H1 (cell line): ENCODE measurements at regions not wholly inside any gene's neighbourhood (a gene's known extent, or its start where the extent isn't known, plus 50 kb on each side); places are given as distances from the start of the nearest gene placed in this dataset.

ENCODE experiments used
- CTCF ChIA-PET: fragments of 300-600 bp; sonication (Branson Sonifier 250); formaldehyde crosslinking; loops from one replicate; lab custom pipeline; 2021; ENCODE audit not compliant: partially characterized antibody; lab: Charles Lee
- POLR2A ChIA-PET: fragments of 300-600 bp; sonication (Branson Sonifier 250); formaldehyde crosslinking; loops from one replicate; lab custom pipeline; 2021; ENCODE audit warnings: inconsistent platforms; ENCODE audit not compliant: partially characterized antibody; lab: Charles Lee
- DNase-seq, 2 experiments: peaks; one replicate each; pipeline versions ENCODE4 v3.0.0 to v3.0.0-alpha.2; 2010 to 2022; ENCODE audit warnings: low spot score in 2 of 2, low read depth in 1 of 2, mixed read lengths in 1 of 2
- FAIRE-seq: peaks from 2 replicates; lab custom pipeline; 2011; peaks lifted over from hg19 to GRCh38; lab: Jason Lieb, UNC
- H2AFZ ChIP-seq: 2 replicates; pipeline ENCODE4 v1.8.1; 2012; ENCODE audit warnings: low read length, inconsistent platforms
- H2AK5ac ChIP-seq: 2 replicates; pipeline ENCODE4 v1.6.1; 2013; ENCODE audit warnings: low read depth, low read length
- H2BK120ac ChIP-seq: replicated peaks from 2 replicates; pipeline ENCODE3; 2013; ENCODE audit warnings: low read depth, low read length, inconsistent platforms
- H2BK12ac ChIP-seq: 2 replicates; pipeline ENCODE4 v1.6.1; 2013; ENCODE audit warnings: low read depth, low read length
- H2BK15ac ChIP-seq: 2 replicates; pipeline ENCODE4 v1.6.1; 2013; ENCODE audit warnings: low read length
- H2BK20ac ChIP-seq: 2 replicates; pipeline ENCODE4 v1.6.1; 2013; ENCODE audit warnings: low read length
- H2BK5ac ChIP-seq: 2 replicates; pipeline ENCODE4 v1.6.1; 2013; ENCODE audit warnings: low read depth, low read length
- H3K14ac ChIP-seq: 2 replicates; pipeline ENCODE4 v1.6.1; 2013; ENCODE audit warnings: inconsistent platforms; ENCODE audit not compliant: insufficient read length
- H3K18ac ChIP-seq: 2 replicates; pipeline ENCODE4 v1.6.1; 2013; ENCODE audit warnings: low read length; ENCODE audit errors: extremely low read depth
- H3K23ac ChIP-seq: 2 replicates; pipeline ENCODE4 v1.6.1; 2013; ENCODE audit warnings: inconsistent platforms; ENCODE audit not compliant: insufficient read length
- H3K23me2 ChIP-seq: 2 replicates; pipeline ENCODE4 v1.6.1; 2013; ENCODE audit warnings: low read depth, low read length
- H3K27ac ChIP-seq: 2 replicates; pipeline ENCODE4 v1.6.1; 2011; ENCODE audit warnings: low read depth, low read length, inconsistent platforms
- H3K27me3 ChIP-seq, 4 experiments: replicated peaks in 1 of 4; 1 replicate in 1 of 4; 2 replicates in 3 of 4; pipeline versions ENCODE4 v1.6.1 to v1.8.1; 2011 to 2013; ENCODE audit warnings: low read length in 3 of 4, mild to moderate bottlenecking in 3 of 4, inconsistent platforms in 2 of 4, mixed read lengths in 2 of 4, moderate library complexity in 1 of 4; ENCODE audit not compliant: control insufficient read depth in 3 of 4, insufficient read depth in 3 of 4; ENCODE audit errors: extremely low read depth in 1 of 4
- H3K36me3 ChIP-seq, 4 experiments: 2 replicates each; pipeline versions ENCODE4 v1.6.1 to v1.8.1; 2011 to 2013; ENCODE audit warnings: mild to moderate bottlenecking in 4 of 4, low read length in 3 of 4, moderate library complexity in 2 of 4, control low read depth in 1 of 4, inconsistent platforms in 1 of 4; ENCODE audit not compliant: insufficient read depth in 4 of 4, control insufficient read depth in 2 of 4
- H3K4ac ChIP-seq: replicated peaks from 2 replicates; pipeline ENCODE3; 2013; ENCODE audit warnings: low read length, low read depth, mixed read lengths, inconsistent platforms; ENCODE audit not compliant: insufficient read length
- H3K4me1 ChIP-seq, 4 experiments: replicated peaks in 1 of 4; 1 replicate in 1 of 4; 2 replicates in 3 of 4; pipeline versions ENCODE4 v1.6.1 to v1.8.1; 2011 to 2013; ENCODE audit warnings: low read length in 3 of 4, inconsistent platforms in 2 of 4, mixed read lengths in 1 of 4; ENCODE audit not compliant: insufficient read depth in 4 of 4, control insufficient read depth in 3 of 4
- H3K4me2 ChIP-seq, 2 experiments: 2 replicates each; pipeline versions ENCODE4 v1.6.1 to v1.8.1; 2011 to 2013; ENCODE audit warnings: low read depth in 2 of 2, low read length in 2 of 2, control low read depth in 1 of 2, inconsistent platforms in 1 of 2, mild to moderate bottlenecking in 1 of 2; ENCODE audit not compliant: insufficient read depth in 1 of 2
- H3K4me3 ChIP-seq, 4 experiments: fragments of 200-600, 300-600 bp in 1 of 4; sonication (generic), shearing (Covaris generic), sonication (Bioruptor Twin) in 1 of 4; 2 replicates each; pipeline versions ENCODE4 v1.5.1 to v1.8.1; 2011 to 2016; ENCODE audit warnings: low read length in 4 of 4, low read depth in 3 of 4, control low read depth in 2 of 4, inconsistent platforms in 2 of 4, mild to moderate bottlenecking in 2 of 4, mixed read lengths in 1 of 4, moderate library complexity in 1 of 4; ENCODE audit not compliant: insufficient read depth in 2 of 4; ENCODE audit errors: extremely low read depth in 1 of 4
- H3K56ac ChIP-seq: replicated peaks from 2 replicates; pipeline ENCODE3; 2013; ENCODE audit warnings: low read depth, mild to moderate bottlenecking, mixed read lengths, low read length, inconsistent platforms; ENCODE audit not compliant: insufficient read length
- H3K79me1 ChIP-seq: 2 replicates; pipeline ENCODE4 v1.6.1; 2013; ENCODE audit warnings: low read depth, low read length, control low read depth
- H3K79me2 ChIP-seq, 2 experiments: 2 replicates each; pipeline versions ENCODE4 v1.6.1 to v1.8.1; 2012 to 2013; ENCODE audit warnings: low read length in 2 of 2, mild to moderate bottlenecking in 2 of 2, inconsistent platforms in 1 of 2; ENCODE audit not compliant: insufficient read depth in 2 of 2, control insufficient read depth in 1 of 2
- H3K9ac ChIP-seq, 4 experiments: replicated peaks in 1 of 4; 1 replicate in 1 of 4; 2 replicates in 3 of 4; pipeline versions ENCODE4 v1.6.1 to v1.8.1; 2011 to 2013; ENCODE audit warnings: low read depth in 3 of 4, low read length in 3 of 4, control low read depth in 2 of 4, mild to moderate bottlenecking in 2 of 4, moderate library complexity in 2 of 4, inconsistent platforms in 1 of 4; ENCODE audit errors: extremely low read depth in 1 of 4
- H3K9me3 ChIP-seq, 2 experiments: 2 replicates each; pipeline versions ENCODE4 v1.6.1 to v1.8.1; 2012 to 2013; ENCODE audit warnings: mild to moderate bottlenecking in 2 of 2, moderate library complexity in 2 of 2, control low read depth in 1 of 2, inconsistent platforms in 1 of 2, low read depth in 1 of 2, low read length in 1 of 2, mixed read lengths in 1 of 2; ENCODE audit not compliant: insufficient read depth in 2 of 2
- H4K20me1 ChIP-seq, 2 experiments: replicated peaks in 1 of 2; 2 replicates each; pipeline versions ENCODE3 to v1.8.1; 2011 to 2013; ENCODE audit warnings: inconsistent platforms in 2 of 2, low read length in 2 of 2, mild to moderate bottlenecking in 1 of 2; ENCODE audit not compliant: insufficient read depth in 2 of 2, control insufficient read depth in 1 of 2
- H4K5ac ChIP-seq: 2 replicates; pipeline ENCODE4 v1.6.1; 2013; ENCODE audit warnings: low read length, low read depth, mixed read lengths, inconsistent platforms; ENCODE audit not compliant: insufficient read length
- H4K8ac ChIP-seq: 2 replicates; pipeline ENCODE4 v1.8.0; 2013; ENCODE audit warnings: mild to moderate bottlenecking, moderate library complexity, low read length, inconsistent platforms; ENCODE audit not compliant: insufficient read depth; ENCODE audit errors: extremely low read depth
- H4K91ac ChIP-seq: replicated peaks from 2 replicates; pipeline ENCODE3; 2013; ENCODE audit warnings: low read length, mixed read lengths, inconsistent platforms; ENCODE audit not compliant: insufficient read length
- ASH2L ChIP-seq: fragments of 200-600, 300-600 bp; sonication (generic); IDR thresholded peaks from one replicate; pipeline ENCODE4 v1.7.1; 2017; ENCODE audit warnings: low read length
- BACH1 ChIP-seq: IDR thresholded peaks from 2 replicates; pipeline ENCODE4 v1.6.1; 2012; ENCODE audit warnings: low read length, improper control_type of control experiment
- CREB1 ChIP-seq: IDR thresholded peaks from 2 replicates; pipeline ENCODE4 v1.6.1; 2012; ENCODE audit warnings: inconsistent platforms
- E2F6 ChIP-seq: IDR thresholded peaks from 2 replicates; pipeline ENCODE4 v1.6.1; 2012; ENCODE audit warnings: inconsistent platforms
- POLR2AphosphoS5 ChIP-seq: IDR thresholded peaks from 2 replicates; pipeline ENCODE4 v1.6.1; 2011; ENCODE audit warnings: low read depth, low read length
- RAD21 ChIP-seq, 2 experiments: IDR thresholded peaks in 1 of 2; conservative IDR thresholded peaks in 1 of 2; 2 replicates each; pipeline ENCODE4 v1.6.1; 2011; ENCODE audit warnings: low read depth in 2 of 2, low read length in 2 of 2, improper control_type of control experiment in 1 of 2, inconsistent platforms in 1 of 2, mild to moderate bottlenecking in 1 of 2, moderate library complexity in 1 of 2
- RFX5 ChIP-seq: IDR thresholded peaks from 2 replicates; pipeline ENCODE4 v1.6.1; 2011; ENCODE audit warnings: low read depth, low read length, improper control_type of control experiment, borderline replicate concordance
- SP1 ChIP-seq: IDR thresholded peaks from 2 replicates; pipeline ENCODE4 v1.6.1; 2011; ENCODE audit warnings: low read depth, low read length
- SP4 ChIP-seq: IDR thresholded peaks from 2 replicates; pipeline ENCODE4 v1.6.1; 2012; ENCODE audit warnings: low read length, inconsistent platforms
- TAF1 ChIP-seq: IDR thresholded peaks from 2 replicates; pipeline ENCODE4 v1.6.1; 2011; ENCODE audit warnings: mild to moderate bottlenecking, low read depth, low read length
- YY1 ChIP-seq: IDR thresholded peaks from 2 replicates; pipeline ENCODE4 v1.6.1; 2011; ENCODE audit warnings: low read depth, mild to moderate bottlenecking, low read length
- WGBS, 2 experiments: shearing (Covaris generic) in 1 of 2; methylation state at CpG; one replicate each; pipeline versions ENCODE4 v1.1.6 to v1.1.7; 2013 to 2015; ENCODE audit warnings: low lambda C conversion rate in 2 of 2, mixed read lengths in 2 of 2, inconsistent platforms in 1 of 2, low coverage in 1 of 2, missing lambda C conversion rate in 1 of 2; ENCODE audit not compliant: insufficient replicate concordance in 2 of 2, insufficient coverage in 1 of 2, insufficient read length in 1 of 2; ENCODE audit errors: extremely low coverage in 1 of 2, missing lambda C conversion rate in 1 of 2; 5-methylcytosine and 5-hydroxymethylcytosine counted together

DNA sequence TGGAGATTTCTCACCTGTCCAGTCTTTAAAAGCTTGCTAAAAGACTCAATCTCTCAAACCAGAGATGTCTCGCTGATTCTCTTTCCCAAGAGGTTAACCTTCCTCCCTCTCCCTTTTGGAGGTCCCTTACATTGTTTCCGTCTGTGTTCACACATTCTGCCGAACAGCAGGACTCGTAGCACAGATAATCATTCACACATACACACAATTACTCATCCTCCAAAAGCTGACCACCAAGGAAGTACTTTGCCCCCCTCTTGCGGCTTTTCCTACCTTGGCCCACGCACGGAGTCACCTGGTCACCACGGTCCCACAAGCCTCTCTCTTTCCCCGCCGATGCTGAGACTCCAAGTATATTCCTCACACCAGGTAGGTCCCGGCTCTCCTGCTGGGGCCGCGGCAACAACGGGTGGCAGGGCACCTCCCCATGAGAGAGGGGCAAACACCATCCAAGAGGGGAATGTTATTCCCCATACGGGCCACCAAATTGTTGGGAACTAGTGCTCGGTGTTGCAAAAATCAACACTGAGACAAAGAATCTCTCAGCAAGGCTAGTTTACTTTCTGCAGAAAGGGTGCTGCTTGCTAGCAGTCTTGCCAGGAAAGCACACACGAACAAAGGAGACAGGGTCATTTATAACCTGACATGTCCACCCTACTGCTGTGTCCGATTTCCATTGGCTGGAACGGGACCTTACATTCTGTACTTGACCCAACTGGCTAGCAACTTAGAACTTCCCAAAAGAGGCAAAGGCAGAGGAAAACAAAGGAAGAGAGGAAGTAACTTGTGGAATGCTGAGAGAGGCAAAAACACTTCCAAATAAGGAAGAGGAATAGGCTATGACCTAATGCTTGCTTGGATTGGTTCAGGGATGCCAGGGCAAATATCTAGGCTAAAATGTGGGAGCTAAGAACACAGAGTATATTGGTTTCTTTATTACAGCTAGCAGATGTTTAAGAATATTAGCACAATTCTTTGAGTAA lies 102.1 kb upstream of the NECTIN3 start:
- Histone ChIP-seq H3K56ac (no peak overlapping the region), H3K23ac (no peak overlapping the region), H3K18ac (no peak overlapping the region), H3K4me2 (peak overlapping the region; percentile 58 to 64; a peak in 3 of 4 replicates), H3K9ac (peak overlapping the region; percentile 65 to 98 (median 96)), H2BK5ac (peak overlapping the region; percentile 78; the same call in 1 of the 2 replicates), H3K79me2 (peaks cover 0 to 67% of the 10 kb centered on the region in 2 experiments; a peak in 3 of 4 replicates), H3K23me2 (no peaks in the 10 kb centered on the region), H3K9me3 (peaks cover 0 to 3% of the 10 kb centered on the region in 2 experiments; a peak in 2 of 4 replicates), H2BK20ac (no peak overlapping the region), H3K27ac (peak overlapping the region; percentile 94), H3K4me1 (no peaks in the 10 kb centered on the region), H3K4ac (no peak overlapping the region), H3K14ac (no peak overlapping the region), H4K20me1 (peaks cover 0 to 1% of the 10 kb centered on the region in 2 experiments), H2BK12ac (peak overlapping the region; percentile 81; the same call in 1 of the 2 replicates), H4K91ac (no peak overlapping the region), H2AFZ (no peak overlapping the region), H3K36me3 (peaks cover 2 to 19% (median 4%) of the 10 kb centered on the region in 4 experiments; a peak in 5 of 8 replicates), H3K79me1 (no peaks in the 10 kb centered on the region), H3K27me3 (no peaks in the 10 kb centered on the region), H2BK120ac (no peak overlapping the region), H4K5ac (no peak overlapping the region), H3K4me3 (peak overlapping the region; percentile 30 to 77 (median 69); a peak in 7 of 8 replicates), H2BK15ac (no peak overlapping the region), H4K8ac (peak overlapping the region; percentile 45; the same call in 1 of the 2 replicates), H2AK5ac (peak overlapping the region; percentile 43; the same call in 1 of the 2 replicates)
- FAIRE-seq = peak; percentile 19
- DNase-seq = no peak
- 56% methylated on average over 18 of the region's 19 CpGs; no CpG with 5 or more reads in 1 of the 2 experiments for WGBS, 2 experiments
- ChIA-PET CTCF (interaction anchor here (0.9 kb wide), 1 partner anchor 100 kb away, joined by 4 read pairs; no protein-coding TSS in a partner anchor), POLR2A (interaction anchor here (0.6 to 7.6 kb wide), 21 partner anchors 9 to 565 kb away, joined by 3 to 135 read pairs (median 3); no protein-coding TSS in a partner anchor)
- TF ChIP-seq ASH2L (no peak), RFX5 (no peak), TAF1 (peak; percentile 93; the same call in 1 of the 2 replicates), BACH1 (no peak), YY1 (no peak), POLR2AphosphoS5 (peak; percentile 97), E2F6 (peak; percentile 10; the same call in 1 of the 2 replicates), RAD21 (IDR thresholded peaks at IDR 0.05 in 1 of 2, conservative IDR thresholded peaks at IDR 0.05 in 1 of 2; ENCODE audit: low read depth in 2 of 2, low read length in 2 of 2) (no peak), CREB1 (no peak), SP1 (0 out of 2 replicates have a peak, but pooled peaks have one; percentile 29), SP4 (no peak)
